HG03565 (cell line): ENCODE measurements at regions not wholly inside any gene's neighbourhood (a gene's known extent, or its start where the extent isn't known, plus 50 kb on each side); places are given as distances from the start of the nearest gene placed in this dataset.
"Not testable (repeated sequence)": the region's sequence is repeated elsewhere in the genome, so short reads cannot be mapped to it uniquely, and the experiment has no call there.

Source experiments
- ATAC-seq: cut with Tn5 transposase; IDR thresholded peaks from one replicate; pipeline ENCODE4 v1.9.1; 2021; ENCODE audit warnings: mild to moderate bottlenecking, moderate library complexity; ENCODE audit not compliant: unreplicated experiment

GRCh38 chr6:135604035-135604860, 106.7 kb upstream of the AHI1 start:
- no peak for ATAC-seq

- ATAC-seq: no peak
These were observed 107.8 kb upstream of the AHI1 start for GRCh38 chr6:135605278-135605790.

- no peak for ATAC-seq
These were observed 108.9 kb upstream of the AHI1 start for GRCh38 chr6:135606392-135606791.

GRCh38 chr6:135608031-135608430, 110.5 kb upstream of the AHI1 start:
- no peak for ATAC-seq

- ATAC-seq: not testable (repeated sequence)
These were observed 112.7 kb upstream of the AHI1 start for GRCh38 chr6:135610192-135610591.

GRCh38 chr6:135616655-135617054, 119.1 kb upstream of the AHI1 start:
- no peak for ATAC-seq

GRCh38 chr6:135617222-135617621, 119.7 kb upstream of the AHI1 start:
- ATAC-seq: no peak

- ATAC-seq: no peak
These were observed 124.5 kb upstream of the AHI1 start for GRCh38 chr6:135622081-135622480.

GRCh38 chr6:135623979-135624378, 126.4 kb upstream of the AHI1 start:
- no peak for ATAC-seq

GRCh38 chr6:135624402-135625295, 127.1 kb upstream of the AHI1 start:
- no peak for ATAC-seq

- ATAC-seq: not testable (repeated sequence)
These were observed 128.5 kb upstream of the AHI1 start for GRCh38 chr6:135626001-135626400.

- peak; percentile 72 for ATAC-seq
These were observed 129.7 kb upstream of the AHI1 start for GRCh38 chr6:135627092-135627715.

- no peak for ATAC-seq
These were observed 133.3 kb upstream of the AHI1 start for GRCh38 chr6:135630789-135631376.

GRCh38 chr6:135631821-135632220, 134.3 kb upstream of the AHI1 start:
- no peak for ATAC-seq

- ATAC-seq: no peak
These were observed 136.0 kb upstream of the AHI1 start for GRCh38 chr6:135633573-135633972.

- ATAC-seq: no peak
These were observed 140.2 kb upstream of the AHI1 start for GRCh38 chr6:135637701-135638100.

GRCh38 chr6:135638108-135638507, 140.6 kb upstream of the AHI1 start:
- no peak for ATAC-seq

- ATAC-seq: no peak
These were observed 142.5 kb upstream of the AHI1 start for GRCh38 chr6:135640048-135640447.

- peak; percentile 80 for ATAC-seq
These were observed 143.0 kb upstream of the AHI1 start for GRCh38 chr6:135640449-135641111.

GRCh38 chr6:135642912-135643311, 145.4 kb upstream of the AHI1 start:
- ATAC-seq: no peak
